SU-DHL-6 (cell line): ENCODE measurements at regions not wholly inside any gene's neighbourhood (a gene's known extent, or its start where the extent isn't known, plus 50 kb on each side); places are given as distances from the start of the nearest gene placed in this dataset.

Experiments
- EZH2phosphoT487 ChIP-seq: fragments of 200-600 bp; sonication (generic), shearing (Covaris generic); conservative IDR thresholded peaks from 2 replicates; pipeline ENCODE4 v1.6.1; 2018; ENCODE audit warnings: mild to moderate bottlenecking, antibody characterized with exemption, low read length, moderate library complexity, mixed read lengths
- TF ChIP-seq, protein P1 (sequence below): fragments of 200-600 bp; sonication (generic); IDR thresholded peaks from one replicate; pipeline ENCODE4 v1.5.1; 2017; ENCODE audit warnings: antibody characterized with exemption, mild to moderate bottlenecking, low read length, moderate library complexity; ENCODE audit not compliant: insufficient read depth, poor library complexity, severe bottlenecking

DNA sequence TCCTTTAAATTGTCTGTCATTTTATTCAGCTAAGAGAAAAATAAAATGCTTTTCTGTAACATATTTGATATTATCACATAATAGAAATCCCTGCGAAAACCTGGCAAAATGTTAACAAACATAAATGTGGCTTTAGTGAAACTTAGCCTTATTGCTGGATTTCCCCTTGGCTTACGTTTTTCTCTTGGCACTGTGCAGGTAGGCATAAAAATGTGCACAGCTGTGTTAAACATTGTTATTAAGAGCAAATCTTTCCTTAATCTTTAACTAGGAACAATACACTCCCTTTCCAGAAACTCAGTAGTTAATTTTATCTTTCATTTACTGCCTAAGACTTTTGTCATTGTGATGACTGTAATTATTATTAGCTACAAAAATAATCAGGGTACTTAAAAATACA is 202.4 kb upstream of the GNPDA2 start:
- TF ChIP-seq, protein P1, sequence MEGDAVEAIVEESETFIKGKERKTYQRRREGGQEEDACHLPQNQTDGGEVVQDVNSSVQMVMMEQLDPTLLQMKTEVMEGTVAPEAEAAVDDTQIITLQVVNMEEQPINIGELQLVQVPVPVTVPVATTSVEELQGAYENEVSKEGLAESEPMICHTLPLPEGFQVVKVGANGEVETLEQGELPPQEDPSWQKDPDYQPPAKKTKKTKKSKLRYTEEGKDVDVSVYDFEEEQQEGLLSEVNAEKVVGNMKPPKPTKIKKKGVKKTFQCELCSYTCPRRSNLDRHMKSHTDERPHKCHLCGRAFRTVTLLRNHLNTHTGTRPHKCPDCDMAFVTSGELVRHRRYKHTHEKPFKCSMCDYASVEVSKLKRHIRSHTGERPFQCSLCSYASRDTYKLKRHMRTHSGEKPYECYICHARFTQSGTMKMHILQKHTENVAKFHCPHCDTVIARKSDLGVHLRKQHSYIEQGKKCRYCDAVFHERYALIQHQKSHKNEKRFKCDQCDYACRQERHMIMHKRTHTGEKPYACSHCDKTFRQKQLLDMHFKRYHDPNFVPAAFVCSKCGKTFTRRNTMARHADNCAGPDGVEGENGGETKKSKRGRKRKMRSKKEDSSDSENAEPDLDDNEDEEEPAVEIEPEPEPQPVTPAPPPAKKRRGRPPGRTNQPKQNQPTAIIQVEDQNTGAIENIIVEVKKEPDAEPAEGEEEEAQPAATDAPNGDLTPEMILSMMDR = no peak
- TF ChIP-seq EZH2phosphoT487 = no peak
